K562 (cell line): ENCODE measurements at regions not wholly inside any gene's neighbourhood (a gene's known extent, or its start where the extent isn't known, plus 50 kb on each side); places are given as distances from the start of the nearest gene placed in this dataset.
A peak's percentile ranks its signal among the peaks of the same experiment; 100 is the strongest.

Experiments used
- CCNT2 ChIP-seq: IDR thresholded peaks from 2 replicates; pipeline ENCODE4 v1.6.1; 2011; ENCODE audit warnings: borderline replicate concordance, low read depth, mild to moderate bottlenecking, moderate library complexity, mixed read lengths, low read length; ENCODE audit not compliant: insufficient read length; ENCODE audit errors: extremely low read depth
- EP300 ChIP-seq: IDR thresholded peaks from 2 replicates; pipeline ENCODE4 v1.6.1; 2012; ENCODE audit warnings: low read length, improper control_type of control experiment
- ETV1 ChIP-seq: fragments of 450-650 bp; conservative IDR thresholded peaks from 2 replicates; pipeline ENCODE4 v1.6.1; 2016; ENCODE audit warnings: missing genetic modification characterization, control low read depth, low read depth, missing compliant biosample characterization
- GATAD2A ChIP-seq: fragments of 450-650 bp; IDR thresholded peaks from 2 replicates; pipeline ENCODE4 v1.6.1; 2017
- MCM2 ChIP-seq: fragments of 450-650 bp; IDR thresholded peaks from 2 replicates; pipeline ENCODE4 v1.6.1; 2017; ENCODE audit warnings: low read depth, mild to moderate bottlenecking
- NONO ChIP-seq, 2 experiments: fragments of 200-400 bp in 1 of 2; fragments of 450-650 bp in 1 of 2; formaldehyde crosslinking in 1 of 2; IDR thresholded peaks; 2 replicates each; pipeline ENCODE4 v1.6.1; 2017; ENCODE audit warnings: low read depth in 2 of 2, mild to moderate bottlenecking in 2 of 2, moderate library complexity in 2 of 2, low read length in 1 of 2
- PML ChIP-seq: IDR thresholded peaks from 2 replicates; pipeline ENCODE4 v1.6.1; 2012; ENCODE audit warnings: low read length, inconsistent platforms
- POU5F1 ChIP-seq: fragments of 150-350 bp; IDR thresholded peaks from 2 replicates; pipeline ENCODE4 v1.6.1; 2014; ENCODE audit warnings: borderline replicate concordance, low read length, low read depth, mild to moderate bottlenecking; ENCODE audit not compliant: partially characterized antibody
- PPARD ChIP-seq: fragments of 250-450 bp; sonication (Bioruptor Pico); IDR thresholded peaks from 2 replicates; pipeline ENCODE4 v1.8.0; 2022; ENCODE audit warnings: inconsistent platforms, mild to moderate bottlenecking, moderate library complexity
- PRMT5 ChIP-seq: sonication (generic); formaldehyde crosslinking; IDR thresholded peaks from 2 replicates; pipeline ENCODE4 v1.5.0; 2020; ENCODE audit warnings: missing genetic modification reagents
- PTBP1 ChIP-seq: fragments of 200-400 bp; formaldehyde crosslinking; IDR thresholded peaks from 2 replicates; pipeline ENCODE4 v1.6.1; 2017; ENCODE audit warnings: low read depth, low read length
- RBM17 ChIP-seq: fragments of 200-400 bp; formaldehyde crosslinking; IDR thresholded peaks from 2 replicates; pipeline ENCODE4 v1.6.1; 2017; ENCODE audit warnings: low read depth, mild to moderate bottlenecking, low read length, borderline replicate concordance
- RBM25 ChIP-seq: fragments of 200-400 bp; formaldehyde crosslinking; IDR thresholded peaks from 2 replicates; pipeline ENCODE4 v1.6.1; 2018; ENCODE audit warnings: low read length, low read depth, moderate library complexity; ENCODE audit not compliant: severe bottlenecking
- SIN3B ChIP-seq: fragments of 450-650 bp; IDR thresholded peaks from 2 replicates; pipeline ENCODE4 v1.6.1; 2017; ENCODE audit warnings: low read depth, mild to moderate bottlenecking, moderate library complexity
- SREBF1 ChIP-seq: fragments of 150-350 bp; IDR thresholded peaks from 2 replicates; pipeline ENCODE4 v1.6.1; 2014; ENCODE audit warnings: antibody characterized with exemption, low read depth, low read length, borderline replicate concordance
- TCFL5 ChIP-seq: fragments of 250-450 bp; sonication (Bioruptor Pico); conservative IDR thresholded peaks from 2 replicates; pipeline ENCODE4 v1.6.1; 2021; ENCODE audit warnings: mild to moderate bottlenecking, moderate library complexity, matching md5 sums
- TSC22D4 ChIP-seq: fragments of 450-650 bp; IDR thresholded peaks from 2 replicates; pipeline ENCODE4 v1.6.1; 2016; ENCODE audit warnings: missing genetic modification characterization, missing biosample characterization, control low read depth
- ZNF75A ChIP-seq: fragments of 450-650 bp; formaldehyde crosslinking; IDR thresholded peaks from 2 replicates; pipeline ENCODE4 v1.4.0; 2020; ENCODE audit warnings: mild to moderate bottlenecking
- TF ChIP-seq, protein P1 (sequence below): sonication (generic); formaldehyde crosslinking; IDR thresholded peaks from 2 replicates; pipeline ENCODE4 v1.8.1; 2023; ENCODE audit warnings: mild to moderate bottlenecking, missing genetic modification reagents
- TF ChIP-seq, protein P2 (sequence below): fragments of 250-450 bp; sonication (Bioruptor Pico); IDR thresholded peaks from 2 replicates; pipeline ENCODE4 v1.5.0; 2021
- TF ChIP-seq, protein P3 (sequence below), 2 experiments: fragments of 450-650 bp; IDR thresholded peaks; 2 replicates each; pipeline ENCODE4 v1.6.1; 2018; ENCODE audit warnings: mild to moderate bottlenecking in 2 of 2, low read depth in 1 of 2; ENCODE audit not compliant: partially characterized antibody in 2 of 2

DNA sequence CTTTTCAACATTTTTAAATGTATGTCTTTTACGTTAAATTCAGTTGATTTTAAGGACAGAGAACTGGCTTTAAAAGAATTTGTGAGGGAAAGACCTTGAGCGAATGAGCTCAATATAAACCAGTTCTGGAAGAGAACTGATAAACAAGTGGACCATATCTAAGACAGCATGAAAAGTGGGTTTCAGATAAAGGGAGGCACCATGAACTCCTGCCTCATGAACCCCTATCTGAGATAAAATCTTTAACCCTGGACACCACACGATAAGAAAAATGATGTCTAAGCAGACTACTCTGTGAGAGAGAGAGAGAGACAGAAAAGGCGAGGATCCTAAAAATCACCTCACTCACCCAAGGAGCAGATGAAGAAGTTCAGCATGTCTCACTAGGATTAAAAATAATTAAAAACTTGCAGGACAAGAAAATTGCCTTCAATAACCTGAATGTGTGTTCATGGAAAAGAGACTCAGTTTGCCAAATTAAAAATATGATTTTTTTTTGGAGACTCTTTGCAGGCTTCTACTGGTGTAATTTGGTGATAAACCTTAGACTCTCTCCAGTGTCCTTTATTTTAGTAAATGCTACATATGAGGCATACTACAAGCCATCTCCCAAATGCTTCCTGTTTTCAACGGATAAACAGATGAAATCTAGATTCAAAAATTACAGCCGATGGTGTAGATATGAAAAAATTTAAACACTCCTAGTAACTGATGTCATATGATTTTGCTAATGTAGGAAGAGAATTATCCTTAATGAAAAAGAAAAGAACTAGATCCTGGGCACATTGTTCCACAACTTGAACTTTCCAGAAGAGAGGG, 299.5 kb downstream of the ADGB start (continued):
- peak; percentile 97 for TF ChIP-seq EP300
- no peak for TF ChIP-seq TSC22D4 (tag)
- TF ChIP-seq TCFL5 (CRISPR knock-in tag), result no peak
- TF ChIP-seq SREBF1, result no peak
- TF ChIP-seq, protein P1, sequence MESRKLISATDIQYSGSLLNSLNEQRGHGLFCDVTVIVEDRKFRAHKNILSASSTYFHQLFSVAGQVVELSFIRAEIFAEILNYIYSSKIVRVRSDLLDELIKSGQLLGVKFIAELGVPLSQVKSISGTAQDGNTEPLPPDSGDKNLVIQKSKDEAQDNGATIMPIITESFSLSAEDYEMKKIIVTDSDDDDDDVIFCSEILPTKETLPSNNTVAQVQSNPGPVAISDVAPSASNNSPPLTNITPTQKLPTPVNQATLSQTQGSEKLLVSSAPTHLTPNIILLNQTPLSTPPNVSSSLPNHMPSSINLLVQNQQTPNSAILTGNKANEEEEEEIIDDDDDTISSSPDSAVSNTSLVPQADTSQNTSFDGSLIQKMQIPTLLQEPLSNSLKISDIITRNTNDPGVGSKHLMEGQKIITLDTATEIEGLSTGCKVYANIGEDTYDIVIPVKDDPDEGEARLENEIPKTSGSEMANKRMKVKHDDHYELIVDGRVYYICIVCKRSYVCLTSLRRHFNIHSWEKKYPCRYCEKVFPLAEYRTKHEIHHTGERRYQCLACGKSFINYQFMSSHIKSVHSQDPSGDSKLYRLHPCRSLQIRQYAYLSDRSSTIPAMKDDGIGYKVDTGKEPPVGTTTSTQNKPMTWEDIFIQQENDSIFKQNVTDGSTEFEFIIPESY, result no peak
- TF ChIP-seq PML, result peak; percentile 94
- TF ChIP-seq PTBP1, result no peak
- TF ChIP-seq ETV1 (tag), result no peak
- no peak for TF ChIP-seq RBM17
- TF ChIP-seq PRMT5 (CRISPR knock-in tag), result no peak
- no peak for TF ChIP-seq PPARD
- TF ChIP-seq, protein P2, sequence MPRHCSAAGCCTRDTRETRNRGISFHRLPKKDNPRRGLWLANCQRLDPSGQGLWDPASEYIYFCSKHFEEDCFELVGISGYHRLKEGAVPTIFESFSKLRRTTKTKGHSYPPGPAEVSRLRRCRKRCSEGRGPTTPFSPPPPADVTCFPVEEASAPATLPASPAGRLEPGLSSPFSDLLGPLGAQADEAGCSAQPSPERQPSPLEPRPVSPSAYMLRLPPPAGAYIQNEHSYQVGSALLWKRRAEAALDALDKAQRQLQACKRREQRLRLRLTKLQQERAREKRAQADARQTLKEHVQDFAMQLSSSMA (CRISPR knock-in tag), result no peak
- TF ChIP-seq MCM2, result no peak
- no peak for TF ChIP-seq ZNF75A (CRISPR knock-in tag)
- no peak for TF ChIP-seq POU5F1
- TF ChIP-seq, protein P3, sequence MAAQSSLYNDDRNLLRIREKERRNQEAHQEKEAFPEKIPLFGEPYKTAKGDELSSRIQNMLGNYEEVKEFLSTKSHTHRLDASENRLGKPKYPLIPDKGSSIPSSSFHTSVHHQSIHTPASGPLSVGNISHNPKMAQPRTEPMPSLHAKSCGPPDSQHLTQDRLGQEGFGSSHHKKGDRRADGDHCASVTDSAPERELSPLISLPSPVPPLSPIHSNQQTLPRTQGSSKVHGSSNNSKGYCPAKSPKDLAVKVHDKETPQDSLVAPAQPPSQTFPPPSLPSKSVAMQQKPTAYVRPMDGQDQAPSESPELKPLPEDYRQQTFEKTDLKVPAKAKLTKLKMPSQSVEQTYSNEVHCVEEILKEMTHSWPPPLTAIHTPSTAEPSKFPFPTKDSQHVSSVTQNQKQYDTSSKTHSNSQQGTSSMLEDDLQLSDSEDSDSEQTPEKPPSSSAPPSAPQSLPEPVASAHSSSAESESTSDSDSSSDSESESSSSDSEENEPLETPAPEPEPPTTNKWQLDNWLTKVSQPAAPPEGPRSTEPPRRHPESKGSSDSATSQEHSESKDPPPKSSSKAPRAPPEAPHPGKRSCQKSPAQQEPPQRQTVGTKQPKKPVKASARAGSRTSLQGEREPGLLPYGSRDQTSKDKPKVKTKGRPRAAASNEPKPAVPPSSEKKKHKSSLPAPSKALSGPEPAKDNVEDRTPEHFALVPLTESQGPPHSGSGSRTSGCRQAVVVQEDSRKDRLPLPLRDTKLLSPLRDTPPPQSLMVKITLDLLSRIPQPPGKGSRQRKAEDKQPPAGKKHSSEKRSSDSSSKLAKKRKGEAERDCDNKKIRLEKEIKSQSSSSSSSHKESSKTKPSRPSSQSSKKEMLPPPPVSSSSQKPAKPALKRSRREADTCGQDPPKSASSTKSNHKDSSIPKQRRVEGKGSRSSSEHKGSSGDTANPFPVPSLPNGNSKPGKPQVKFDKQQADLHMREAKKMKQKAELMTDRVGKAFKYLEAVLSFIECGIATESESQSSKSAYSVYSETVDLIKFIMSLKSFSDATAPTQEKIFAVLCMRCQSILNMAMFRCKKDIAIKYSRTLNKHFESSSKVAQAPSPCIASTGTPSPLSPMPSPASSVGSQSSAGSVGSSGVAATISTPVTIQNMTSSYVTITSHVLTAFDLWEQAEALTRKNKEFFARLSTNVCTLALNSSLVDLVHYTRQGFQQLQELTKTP (IDR thresholded peaks at IDR 0.05; ENCODE audit: low read depth in 1 of 2, partially characterized antibody in 2 of 2), result peak; percentile 74 to 86
- peak; percentile 76 for TF ChIP-seq CCNT2
- TF ChIP-seq RBM25, result no peak
- peak; percentile 98 for TF ChIP-seq GATAD2A
- TF ChIP-seq SIN3B, result no peak
- no peak for TF ChIP-seq NONO (IDR thresholded peaks at IDR 0.05; ENCODE audit: low read depth in 2 of 2, low read length in 1 of 2)
